Parathyroid adenoma (tissue), 2 donors: ENCODE measurements at regions not wholly inside any gene's neighbourhood (a gene's known extent, or its start where the extent isn't known, plus 50 kb on each side); places are given as distances from the start of the nearest gene placed in this dataset.

Experiments used
- H2AFZ ChIP-seq: fragments of 300-600 bp; sonication (generic); one replicate; pipeline ENCODE4 v1.7.0; 2017; ENCODE audit warnings: antibody characterized with exemption, mild to moderate bottlenecking
- H3K27ac ChIP-seq: fragments of 300-600 bp; sonication (generic); one replicate; pipeline ENCODE4 v1.7.0; 2017
- H3K27me3 ChIP-seq: fragments of 300-600 bp; sonication (generic); one replicate; pipeline ENCODE4 v1.7.0; 2017; ENCODE audit warnings: low read length; ENCODE audit not compliant: control insufficient read depth, insufficient read depth
- H3K36me3 ChIP-seq: fragments of 300-600 bp; sonication (generic); one replicate; pipeline ENCODE4 v1.7.0; 2017; ENCODE audit warnings: low read length; ENCODE audit not compliant: control insufficient read depth, insufficient read depth
- H3K4me1 ChIP-seq: fragments of 300-600 bp; sonication (generic); one replicate; pipeline ENCODE4 v1.7.0; 2017; ENCODE audit warnings: control low read depth
- H3K4me2 ChIP-seq: fragments of 300-600 bp; sonication (generic); one replicate; pipeline ENCODE4 v1.7.0; 2017; ENCODE audit warnings: low read length
- H3K4me3 ChIP-seq: fragments of 300-600 bp; sonication (generic); one replicate; pipeline ENCODE4 v1.7.0; 2017; ENCODE audit warnings: low read depth, low read length
- H3K79me2 ChIP-seq: fragments of 300-600 bp; sonication (generic); one replicate; pipeline ENCODE4 v1.7.0; 2017; ENCODE audit warnings: control low read depth
- H3K9ac ChIP-seq: fragments of 300-600 bp; sonication (generic); one replicate; pipeline ENCODE4 v1.7.0; 2017; ENCODE audit warnings: mild to moderate bottlenecking
- H3K9me3 ChIP-seq: fragments of 300-600 bp; sonication (generic); one replicate; pipeline ENCODE4 v1.7.0; 2017; ENCODE audit warnings: low read length; ENCODE audit not compliant: control insufficient read depth
- TF ChIP-seq, protein P1 (sequence below): fragments of 300-600 bp; sonication (generic); IDR thresholded peaks from one replicate; pipeline ENCODE4 v1.7.0; 2017; ENCODE audit warnings: antibody characterized with exemption, mild to moderate bottlenecking
- donor health status: primary hyperparathyroidism.

DNA sequence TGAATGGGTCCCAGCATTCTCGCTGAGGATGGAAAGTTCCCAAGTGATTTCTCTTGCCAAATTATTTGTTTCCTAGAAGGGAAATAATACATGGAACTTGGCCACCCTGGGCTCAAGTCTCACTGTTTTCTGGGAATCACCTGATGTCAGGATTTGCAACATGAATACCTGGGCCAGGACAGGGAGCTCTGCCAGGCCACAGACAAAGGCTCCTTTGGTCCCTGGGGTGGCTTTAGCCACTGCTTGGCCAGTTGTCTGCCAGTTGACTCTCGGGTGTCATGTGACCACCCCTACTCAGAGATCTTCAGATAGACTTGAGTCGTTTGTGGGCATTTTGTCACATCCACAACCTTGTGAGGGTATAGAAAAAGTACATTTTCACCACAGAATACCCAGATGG, 258.0 kb upstream of the HABP2 start:
- H3K4me3 ChIP-seq = no peak overlapping the region
- H3K4me1 ChIP-seq = no peaks in the 10 kb centered on the region
- no peaks in the 10 kb centered on the region for H3K27me3 ChIP-seq
- no peaks in the 10 kb centered on the region for H3K36me3 ChIP-seq
- H3K79me2 ChIP-seq = no peaks in the 10 kb centered on the region
- no peak overlapping the region for H3K4me2 ChIP-seq
- TF ChIP-seq, protein P1, sequence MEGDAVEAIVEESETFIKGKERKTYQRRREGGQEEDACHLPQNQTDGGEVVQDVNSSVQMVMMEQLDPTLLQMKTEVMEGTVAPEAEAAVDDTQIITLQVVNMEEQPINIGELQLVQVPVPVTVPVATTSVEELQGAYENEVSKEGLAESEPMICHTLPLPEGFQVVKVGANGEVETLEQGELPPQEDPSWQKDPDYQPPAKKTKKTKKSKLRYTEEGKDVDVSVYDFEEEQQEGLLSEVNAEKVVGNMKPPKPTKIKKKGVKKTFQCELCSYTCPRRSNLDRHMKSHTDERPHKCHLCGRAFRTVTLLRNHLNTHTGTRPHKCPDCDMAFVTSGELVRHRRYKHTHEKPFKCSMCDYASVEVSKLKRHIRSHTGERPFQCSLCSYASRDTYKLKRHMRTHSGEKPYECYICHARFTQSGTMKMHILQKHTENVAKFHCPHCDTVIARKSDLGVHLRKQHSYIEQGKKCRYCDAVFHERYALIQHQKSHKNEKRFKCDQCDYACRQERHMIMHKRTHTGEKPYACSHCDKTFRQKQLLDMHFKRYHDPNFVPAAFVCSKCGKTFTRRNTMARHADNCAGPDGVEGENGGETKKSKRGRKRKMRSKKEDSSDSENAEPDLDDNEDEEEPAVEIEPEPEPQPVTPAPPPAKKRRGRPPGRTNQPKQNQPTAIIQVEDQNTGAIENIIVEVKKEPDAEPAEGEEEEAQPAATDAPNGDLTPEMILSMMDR = no peak
- no peak overlapping the region for H3K27ac ChIP-seq
- no peak overlapping the region for H3K9ac ChIP-seq
- H2AFZ ChIP-seq = no peak overlapping the region
- H3K9me3 ChIP-seq = no peaks in the 10 kb centered on the region

DNA sequence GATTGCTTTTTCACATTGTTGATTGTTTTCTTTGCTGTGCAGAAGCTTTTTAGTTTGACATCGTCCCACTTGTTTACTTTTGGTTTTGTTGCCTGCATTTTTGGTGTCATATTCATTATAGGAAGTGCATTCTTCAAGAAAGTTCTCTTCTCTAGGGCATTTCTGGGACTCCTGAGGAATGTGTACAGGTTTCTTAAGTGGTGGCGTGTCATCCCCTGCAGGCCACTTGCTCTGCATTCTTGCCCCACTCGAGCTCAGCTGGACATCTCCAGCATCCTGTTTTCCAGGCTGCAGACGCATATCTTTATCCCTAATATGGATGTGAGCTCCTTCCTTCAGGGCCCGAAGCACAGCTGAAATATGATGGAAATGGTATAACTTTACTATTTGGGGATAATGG, 255.6 kb upstream of the HABP2 start:
- Histone ChIP-seq H2AFZ (no peak overlapping the region), H3K27me3 (no peaks in the 10 kb centered on the region), H3K4me3 (no peak overlapping the region), H3K4me2 (no peak overlapping the region), H3K79me2 (no peaks in the 10 kb centered on the region), H3K9ac (no peak overlapping the region), H3K4me1 (no peaks in the 10 kb centered on the region), H3K36me3 (no peaks in the 10 kb centered on the region), H3K27ac (no peak overlapping the region), H3K9me3 (no peaks in the 10 kb centered on the region)
- TF ChIP-seq, protein P1 = no peak

- H3K4me3 ChIP-seq = no peak overlapping the region
- TF ChIP-seq, protein P1 = no peak
Measured at GRCh38 chr10:113298616-113299015, 254.2 kb upstream of the HABP2 start.

GRCh38 chr10:113300201-113300600, 252.7 kb upstream of the HABP2 start:
- no peaks in the 10 kb centered on the region for H3K79me2 ChIP-seq
- H3K27ac ChIP-seq = no peak overlapping the region
- no peak overlapping the region for H2AFZ ChIP-seq
- no peaks in the 10 kb centered on the region for H3K9me3 ChIP-seq
- no peak overlapping the region for H3K4me3 ChIP-seq
- TF ChIP-seq, protein P1 = no peak
- H3K27me3 ChIP-seq = no peaks in the 10 kb centered on the region
- no peak overlapping the region for H3K9ac ChIP-seq
- H3K36me3 ChIP-seq = no peaks in the 10 kb centered on the region
- no peak overlapping the region for H3K4me2 ChIP-seq
- no peaks in the 10 kb centered on the region for H3K4me1 ChIP-seq

More at GRCh38 chr10:113298616-113299015, 254.2 kb upstream of the HABP2 start:
- Histone ChIP-seq H3K36me3 (no peaks in the 10 kb centered on the region), H3K9ac (no peak overlapping the region), H3K27me3 (no peaks in the 10 kb centered on the region), H3K79me2 (no peaks in the 10 kb centered on the region), H2AFZ (no peak overlapping the region), H3K9me3 (no peaks in the 10 kb centered on the region), H3K4me1 (no peaks in the 10 kb centered on the region), H3K4me2 (no peak overlapping the region), H3K27ac (no peak overlapping the region)

DNA sequence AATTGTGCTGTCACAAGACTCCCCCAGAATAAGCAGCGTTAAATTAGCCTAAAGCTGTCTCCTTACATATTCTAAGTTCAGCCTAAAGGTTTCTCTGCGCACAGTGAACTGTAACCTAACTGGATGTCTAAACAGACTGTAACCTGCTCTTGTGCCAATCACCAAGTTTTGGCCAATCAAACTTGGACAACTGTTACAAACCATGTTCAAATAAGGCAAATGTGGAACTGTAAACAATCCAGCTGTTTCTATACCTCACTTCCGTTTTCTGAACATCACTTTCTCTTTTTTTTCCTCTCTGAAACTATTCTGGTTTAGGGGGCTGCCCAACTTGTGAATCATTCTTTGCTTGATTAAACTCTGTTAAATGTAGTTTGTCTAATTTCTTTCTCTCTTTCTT, 252.2 kb upstream of the HABP2 start:
- Histone ChIP-seq H3K27ac (no peak overlapping the region), H2AFZ (no peak overlapping the region), H3K4me2 (no peak overlapping the region), H3K4me3 (no peak overlapping the region), H3K9ac (no peak overlapping the region), H3K36me3 (no peaks in the 10 kb centered on the region), H3K4me1 (no peaks in the 10 kb centered on the region), H3K79me2 (no peaks in the 10 kb centered on the region), H3K9me3 (no peaks in the 10 kb centered on the region), H3K27me3 (no peaks in the 10 kb centered on the region)
- TF ChIP-seq, protein P1 = no peak
